ENCODE measurements at regions not wholly inside any gene's neighbourhood (a gene's known extent, or its start where the extent isn't known, plus 50 kb on each side); places are given as distances from the start of the nearest gene placed in this dataset.

DNA sequence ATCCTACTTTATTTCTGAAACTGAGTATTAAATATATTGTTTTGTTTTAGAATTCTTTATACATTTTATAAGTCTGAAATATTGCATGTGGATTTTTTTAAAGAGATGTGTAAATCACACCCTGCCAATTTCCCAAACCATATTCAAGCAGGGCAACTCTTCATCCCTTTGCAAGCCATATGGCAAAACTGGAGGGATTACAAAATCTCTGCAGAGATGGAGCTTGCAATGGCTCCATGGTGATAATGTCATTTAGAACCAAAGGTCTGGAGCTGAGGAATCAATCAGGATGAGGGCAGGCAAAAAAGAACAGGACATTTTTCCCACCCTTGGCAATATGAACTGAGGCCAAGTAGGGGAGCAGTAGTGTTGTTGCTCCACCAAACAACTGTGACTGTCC, 173.4 kb downstream of the BMP4 start:
- FAIRE-seq, result no peak
- Histone ChIP-seq H3K27me3 (ENCODE audit: control insufficient read depth, extremely low read depth, insufficient read depth, low read length) (peaks cover 15% of the 10 kb centered on the region), H3K9ac (ENCODE audit: control insufficient read depth, extremely low read depth, insufficient read depth, low read length) (no peak overlapping the region), H3K4me1 (ENCODE audit: control insufficient read depth, extremely low read depth, insufficient read depth, low read length) (no peaks in the 10 kb centered on the region), H3K4me3 (ENCODE audit: control insufficient read depth in 2 of 3, extremely low read depth in 1 of 3, insufficient read depth in 2 of 3, low read depth in 1 of 3, low read length in 3 of 3) (no peak overlapping the region), H3K9me3 (ENCODE audit: control insufficient read depth, low read depth, low read length) (no peaks in the 10 kb centered on the region), H4K20me1 (ENCODE audit: control insufficient read depth, extremely low read depth, insufficient read depth, low read length) (no peaks in the 10 kb centered on the region), H3K79me2 (ENCODE audit: control insufficient read depth, insufficient read depth, low read length) (no peaks in the 10 kb centered on the region), H3K27ac (ENCODE audit: control insufficient read depth, insufficient read depth, low read length) (no peak overlapping the region), H3K9me1 (ENCODE audit: control insufficient read depth, extremely low read depth, insufficient read depth, low read length) (no peaks in the 10 kb centered on the region), H3K4me2 (ENCODE audit: control insufficient read depth, extremely low read depth, insufficient read depth, low read depth, low read length) (no peak overlapping the region), H3K36me3 (ENCODE audit: control insufficient read depth in 2 of 2, extremely low read depth in 1 of 2, insufficient read depth in 2 of 2, low read length in 2 of 2) (no peaks in the 10 kb centered on the region), H2AFZ (ENCODE audit: control insufficient read depth, low read length) (no peak overlapping the region)
- dilution Hi-C loops (cut with MboI; ENCODE audit: extremely low pct_ligation_motif_present, low sequenced_read_pairs), result no loop called here
- DNase-seq (ENCODE audit: low read depth, low spot score), result no peak
- TF ChIP-seq CTCF (optimal IDR thresholded peaks at IDR 0.05 in 1 of 3, IDR thresholded peaks at IDR 0.05 in 1 of 3, conservative IDR thresholded peaks at IDR 0.05 in 1 of 3; ENCODE audit: extremely low read depth in 1 of 3, insufficient read depth in 2 of 3, low read length in 3 of 3) (no peak), EZH2 (IDR thresholded peaks at IDR 0.05; ENCODE audit: low read length) (no peak)

- TF ChIP-seq CTCF (optimal IDR thresholded peaks at IDR 0.05 in 1 of 3, IDR thresholded peaks at IDR 0.05 in 1 of 3, conservative IDR thresholded peaks at IDR 0.05 in 1 of 3; ENCODE audit: extremely low read depth in 1 of 3, insufficient read depth in 2 of 3, low read length in 3 of 3) (no peak), EZH2 (IDR thresholded peaks at IDR 0.05; ENCODE audit: low read length) (no peak)
- Histone ChIP-seq H3K27me3 (ENCODE audit: control insufficient read depth, extremely low read depth, insufficient read depth, low read length) (peaks cover 10% of the 10 kb centered on the region), H3K4me2 (ENCODE audit: control insufficient read depth, extremely low read depth, insufficient read depth, low read depth, low read length) (no peak overlapping the region), H4K20me1 (ENCODE audit: control insufficient read depth, extremely low read depth, insufficient read depth, low read length) (no peaks in the 10 kb centered on the region), H3K9ac (ENCODE audit: control insufficient read depth, extremely low read depth, insufficient read depth, low read length) (no peak overlapping the region), H3K4me1 (ENCODE audit: control insufficient read depth, extremely low read depth, insufficient read depth, low read length) (no peaks in the 10 kb centered on the region), H3K4me3 (ENCODE audit: control insufficient read depth in 2 of 3, extremely low read depth in 1 of 3, insufficient read depth in 2 of 3, low read depth in 1 of 3, low read length in 3 of 3) (no peak overlapping the region), H3K9me3 (ENCODE audit: control insufficient read depth, low read depth, low read length) (no peaks in the 10 kb centered on the region), H3K9me1 (ENCODE audit: control insufficient read depth, extremely low read depth, insufficient read depth, low read length) (no peaks in the 10 kb centered on the region), H3K79me2 (ENCODE audit: control insufficient read depth, insufficient read depth, low read length) (no peaks in the 10 kb centered on the region), H3K27ac (ENCODE audit: control insufficient read depth, insufficient read depth, low read length) (no peak overlapping the region), H2AFZ (ENCODE audit: control insufficient read depth, low read length) (no peak overlapping the region), H3K36me3 (ENCODE audit: control insufficient read depth in 2 of 2, extremely low read depth in 1 of 2, insufficient read depth in 2 of 2, low read length in 2 of 2) (no peaks in the 10 kb centered on the region)
- dilution Hi-C loops (cut with MboI; ENCODE audit: extremely low pct_ligation_motif_present, low sequenced_read_pairs), result no loop called here
- no peak for FAIRE-seq
- no peak for DNase-seq (ENCODE audit: low read depth, low spot score)
Observed at GRCh38 chr14:53780051-53780555, 176.5 kb downstream of the BMP4 start.

Data from keratinocyte (primary cell).